ENCODE measurements at regions not wholly inside any gene's neighbourhood (a gene's known extent, or its start where the extent isn't known, plus 50 kb on each side); places are given as distances from the start of the nearest gene placed in this dataset.

DNA sequence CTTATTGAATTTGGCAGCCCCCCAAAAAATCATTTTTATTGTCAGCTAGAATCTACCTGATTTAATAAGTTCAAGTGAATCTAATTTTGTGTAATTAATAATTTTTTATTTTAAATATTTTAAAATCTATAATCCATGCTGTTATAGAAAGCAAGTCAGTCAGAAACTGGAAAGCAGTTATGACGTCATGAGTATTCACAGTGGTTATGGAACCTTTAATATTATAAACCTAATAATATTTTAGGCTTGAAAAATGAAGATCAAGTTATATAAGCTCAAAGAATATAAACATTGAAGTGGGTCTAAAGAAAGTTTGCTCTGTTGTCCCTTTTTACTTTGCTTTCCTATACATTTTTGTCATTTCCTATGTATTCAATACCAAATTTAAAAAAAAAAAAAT is 1075.1 kb upstream of the EPHA7 start:
- CTCF ChIA-PET = no interaction called here
- H3K4me2 ChIP-seq (replicated peaks; ENCODE audit: low read depth, low read length, poor library complexity, severe bottlenecking) = no peak overlapping the region
- H3K4me3 ChIP-seq (ENCODE audit: control extremely low read depth in 1 of 5, extremely low read depth in 1 of 5, insufficient read depth in 1 of 5, low read depth in 2 of 5, low read length in 4 of 5) = no peak overlapping the region
- no peaks in the 10 kb centered on the region for H3K27me3 ChIP-seq (replicated peaks in 1 of 4; ENCODE audit: control extremely low read depth in 1 of 4, control insufficient read depth in 3 of 4, insufficient read depth in 4 of 4, low read length in 3 of 4)
- ATAC-seq (ENCODE audit: low read depth) = no peak
- H3K4me3 Mint-ChIP-seq = no peak overlapping the region
- no peaks in the 10 kb centered on the region for H3K9me3 Mint-ChIP-seq (ENCODE audit: insufficient read depth)
- H2AFZ ChIP-seq (ENCODE audit: insufficient read depth, low read depth, low read length, poor library complexity, severe bottlenecking) = no peak overlapping the region
- H3K27ac ChIP-seq (ENCODE audit: low read length in 2 of 2) = no peak overlapping the region
- H3K27me3 Mint-ChIP-seq = no peaks in the 10 kb centered on the region
- no peak overlapping the region for H3K9ac ChIP-seq (ENCODE audit: low read length)
- no peaks in the 10 kb centered on the region for H3K4me1 ChIP-seq (ENCODE audit: control insufficient read depth in 2 of 2, insufficient read depth in 2 of 2, low read length in 2 of 2)
- H3K27ac Mint-ChIP-seq = no peak overlapping the region
- H3K9me3 ChIP-seq (ENCODE audit: control extremely low read depth in 1 of 3, control insufficient read depth in 2 of 3, insufficient read depth in 1 of 3, low read length in 2 of 3) = no peaks in the 10 kb centered on the region
- POLR2A ChIA-PET = no interaction called here
- whole genome bisulfite sequencing (ENCODE audit: insufficient coverage) = no CpG with 5 or more reads among the region's 1 CpG
- no peaks in the 10 kb centered on the region for H3K4me1 Mint-ChIP-seq
- no peaks in the 10 kb centered on the region for H3K79me2 ChIP-seq (ENCODE audit: control insufficient read depth, insufficient read depth, low read length)
- intact Hi-C loops (cut with micrococcal nuclease) = no loop called here
- no peaks in the 10 kb centered on the region for H3K36me3 ChIP-seq (replicated peaks in 1 of 2; ENCODE audit: control extremely low read depth in 1 of 2, control insufficient read depth in 1 of 2, extremely low read depth in 1 of 2, insufficient read depth in 2 of 2, low read length in 1 of 2)
- DNase-seq = no peak
- H4K20me1 ChIP-seq (ENCODE audit: control insufficient read depth, insufficient read depth, low read length, poor library complexity, severe bottlenecking) = no peaks in the 10 kb centered on the region
- TF ChIP-seq, protein P1, sequence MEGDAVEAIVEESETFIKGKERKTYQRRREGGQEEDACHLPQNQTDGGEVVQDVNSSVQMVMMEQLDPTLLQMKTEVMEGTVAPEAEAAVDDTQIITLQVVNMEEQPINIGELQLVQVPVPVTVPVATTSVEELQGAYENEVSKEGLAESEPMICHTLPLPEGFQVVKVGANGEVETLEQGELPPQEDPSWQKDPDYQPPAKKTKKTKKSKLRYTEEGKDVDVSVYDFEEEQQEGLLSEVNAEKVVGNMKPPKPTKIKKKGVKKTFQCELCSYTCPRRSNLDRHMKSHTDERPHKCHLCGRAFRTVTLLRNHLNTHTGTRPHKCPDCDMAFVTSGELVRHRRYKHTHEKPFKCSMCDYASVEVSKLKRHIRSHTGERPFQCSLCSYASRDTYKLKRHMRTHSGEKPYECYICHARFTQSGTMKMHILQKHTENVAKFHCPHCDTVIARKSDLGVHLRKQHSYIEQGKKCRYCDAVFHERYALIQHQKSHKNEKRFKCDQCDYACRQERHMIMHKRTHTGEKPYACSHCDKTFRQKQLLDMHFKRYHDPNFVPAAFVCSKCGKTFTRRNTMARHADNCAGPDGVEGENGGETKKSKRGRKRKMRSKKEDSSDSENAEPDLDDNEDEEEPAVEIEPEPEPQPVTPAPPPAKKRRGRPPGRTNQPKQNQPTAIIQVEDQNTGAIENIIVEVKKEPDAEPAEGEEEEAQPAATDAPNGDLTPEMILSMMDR (IDR thresholded peaks at IDR 0.05) = no peak
- TF ChIP-seq EZH2 (IDR thresholded peaks at IDR 0.05; ENCODE audit: borderline replicate concordance, insufficient read depth, low read depth, low read length, poor library complexity, severe bottlenecking) = no peak

DNA sequence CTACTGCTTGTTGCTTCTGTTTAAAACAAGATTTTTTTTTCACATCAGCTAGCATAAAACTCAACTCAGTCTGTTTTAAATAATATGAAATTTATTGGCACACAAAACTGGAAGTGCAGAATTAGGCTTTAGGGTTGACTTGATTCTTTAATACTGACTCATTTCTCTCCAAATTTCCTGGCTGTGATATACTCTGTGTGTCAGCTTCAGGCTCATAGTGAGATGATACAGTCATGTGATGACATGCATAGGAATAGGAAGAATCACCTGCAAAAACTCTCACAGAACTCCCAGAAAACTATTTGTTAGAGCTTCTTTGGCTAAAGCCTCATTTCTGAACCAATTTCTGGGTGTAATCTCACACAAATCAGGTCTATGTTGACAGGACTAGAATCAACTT is 1068.0 kb upstream of the EPHA7 start:
- Histone ChIP-seq H3K9ac (ENCODE audit: low read length) (no peak overlapping the region), H4K20me1 (ENCODE audit: control insufficient read depth, insufficient read depth, low read length, poor library complexity, severe bottlenecking) (no peaks in the 10 kb centered on the region), H3K27me3 (replicated peaks in 1 of 4; ENCODE audit: control extremely low read depth in 1 of 4, control insufficient read depth in 3 of 4, insufficient read depth in 4 of 4, low read length in 3 of 4) (no peaks in the 10 kb centered on the region), H3K9me3 (ENCODE audit: control extremely low read depth in 1 of 3, control insufficient read depth in 2 of 3, insufficient read depth in 1 of 3, low read length in 2 of 3) (no peaks in the 10 kb centered on the region), H3K36me3 (replicated peaks in 1 of 2; ENCODE audit: control extremely low read depth in 1 of 2, control insufficient read depth in 1 of 2, extremely low read depth in 1 of 2, insufficient read depth in 2 of 2, low read length in 1 of 2) (no peaks in the 10 kb centered on the region), H3K4me2 (replicated peaks; ENCODE audit: low read depth, low read length, poor library complexity, severe bottlenecking) (no peak overlapping the region), H3K4me1 (ENCODE audit: control insufficient read depth in 2 of 2, insufficient read depth in 2 of 2, low read length in 2 of 2) (no peaks in the 10 kb centered on the region), H3K27ac (ENCODE audit: low read length in 2 of 2) (no peak overlapping the region), H3K4me3 (ENCODE audit: control extremely low read depth in 1 of 5, extremely low read depth in 1 of 5, insufficient read depth in 1 of 5, low read depth in 2 of 5, low read length in 4 of 5) (no peak overlapping the region), H3K79me2 (ENCODE audit: control insufficient read depth, insufficient read depth, low read length) (no peaks in the 10 kb centered on the region), H2AFZ (ENCODE audit: insufficient read depth, low read depth, low read length, poor library complexity, severe bottlenecking) (no peak overlapping the region)
- H3K9me3 Mint-ChIP-seq (ENCODE audit: insufficient read depth) = peaks cover 2% of the 10 kb centered on the region
- ChIA-PET POLR2A (no interaction called here), CTCF (no interaction called here)
- no peak overlapping the region for H3K4me3 Mint-ChIP-seq
- no peak overlapping the region for H3K27ac Mint-ChIP-seq
- intact Hi-C loops (cut with micrococcal nuclease) = no loop called here
- ATAC-seq (ENCODE audit: low read depth) = no peak
- no peak for DNase-seq
- H3K4me1 Mint-ChIP-seq = no peaks in the 10 kb centered on the region
- no peak for TF ChIP-seq EZH2 (IDR thresholded peaks at IDR 0.05; ENCODE audit: borderline replicate concordance, insufficient read depth, low read depth, low read length, poor library complexity, severe bottlenecking)
- TF ChIP-seq, protein P1 (IDR thresholded peaks at IDR 0.05) = no peak
- H3K27me3 Mint-ChIP-seq = no peaks in the 10 kb centered on the region

Measured in B cell (primary cell).